OCI-LY7 (cell line): ENCODE measurements at regions not wholly inside any gene's neighbourhood (a gene's known extent, or its start where the extent isn't known, plus 50 kb on each side); places are given as distances from the start of the nearest gene placed in this dataset.

Experiments used
- BruUV-seq: library from RNA; stranded (reverse); fragments of 400-500 nt; replicated peaks from 2 replicates; lab custom pipeline; 2021; lab: Mats Ljungman, UMichigan
- CTCF ChIA-PET: fragments of 300-600 bp; sonication (Branson Sonifier 250); formaldehyde crosslinking; loops from one replicate; lab custom pipeline; 2022; ENCODE audit warnings: antibody characterized with exemption; ENCODE audit not compliant: unreplicated experiment; lab: Charles Lee
- POLR2A ChIA-PET: fragments of 300-600 bp; sonication (Branson Sonifier 250); formaldehyde crosslinking; loops from one replicate; lab custom pipeline; 2022; ENCODE audit warnings: antibody characterized with exemption; lab: Charles Lee
- DNase-seq: peaks from one replicate; pipeline ENCODE4 v3.0.0-alpha.2; 2015; ENCODE audit warnings: low spot score
- H2AFZ ChIP-seq: fragments of 200-600 bp; sonication (generic), shearing (Covaris generic); 2 replicates; pipeline ENCODE4 v1.6.1; 2014; ENCODE audit warnings: mild to moderate bottlenecking, antibody characterized with exemption, low read length, moderate library complexity
- H3K27ac ChIP-seq: fragments of 200-600 bp; sonication (generic); 2 replicates; pipeline ENCODE4 v1.5.1; 2014; ENCODE audit warnings: mixed run types, low read depth, mild to moderate bottlenecking, moderate library complexity, low read length, inconsistent platforms; ENCODE audit not compliant: poor library complexity, severe bottlenecking
- H3K36me3 ChIP-seq: fragments of 200-600 bp; sonication (generic); 2 replicates; pipeline ENCODE4 v1.6.1; 2014; ENCODE audit warnings: mild to moderate bottlenecking, antibody characterized with exemption, low read length, moderate library complexity, mixed read lengths; ENCODE audit not compliant: insufficient read depth
- H3K4me1 ChIP-seq: fragments of 200-600 bp; sonication (generic); 2 replicates; pipeline ENCODE4 v1.5.1; 2014; ENCODE audit warnings: mild to moderate bottlenecking, low read length; ENCODE audit not compliant: insufficient read depth, poor library complexity, severe bottlenecking
- H3K4me2 ChIP-seq: fragments of 200-600 bp; sonication (generic); 2 replicates; pipeline ENCODE4 v1.6.1; 2014; ENCODE audit warnings: mild to moderate bottlenecking, low read length
- H3K4me3 ChIP-seq: fragments of 200-600 bp; sonication (generic); 2 replicates; pipeline ENCODE4 v1.5.1; 2014; ENCODE audit warnings: mild to moderate bottlenecking, low read depth, low read length; ENCODE audit not compliant: poor library complexity, severe bottlenecking
- H3K79me2 ChIP-seq: fragments of 200-600 bp; sonication (generic); 2 replicates; pipeline ENCODE4 v1.6.1; 2016; ENCODE audit warnings: low read depth, mild to moderate bottlenecking, low read length, moderate library complexity, mixed read lengths; ENCODE audit not compliant: insufficient read depth
- H3K9me2 ChIP-seq: fragments of 200-600 bp; sonication (generic); 2 replicates; pipeline ENCODE4 v1.6.1; 2016; ENCODE audit warnings: mild to moderate bottlenecking, low read length, mixed read lengths; ENCODE audit not compliant: insufficient read depth
- H3K9me3 ChIP-seq: fragments of 200-600 bp; sonication (generic); 2 replicates; pipeline ENCODE4 v1.6.1; 2014; ENCODE audit warnings: mild to moderate bottlenecking, mixed run types, low read length, mixed read lengths
- H4K20me1 ChIP-seq: fragments of 200-600 bp; sonication (generic); 2 replicates; pipeline ENCODE4 v1.6.1; 2014; ENCODE audit warnings: mild to moderate bottlenecking, antibody characterized with exemption, low read length, moderate library complexity, mixed read lengths; ENCODE audit not compliant: insufficient read depth
- EZH2phosphoT487 ChIP-seq: fragments of 200-600 bp; sonication (generic); IDR thresholded peaks from 2 replicates; pipeline ENCODE4 v1.6.1; 2018; ENCODE audit warnings: low read depth, borderline replicate concordance, mild to moderate bottlenecking, mixed run types, antibody characterized with exemption, low read length, moderate library complexity, mixed read lengths
- intact Hi-C: fragments of 100-400 bp; cut with micrococcal nuclease; formaldehyde crosslinking; loops from one replicate; pipeline ENCODE4 v1.10.0; 2022; ENCODE audit not compliant: unreplicated experiment
- TF ChIP-seq, protein P1 (sequence below): fragments of 200-600 bp; sonication (generic); conservative IDR thresholded peaks from 2 replicates; pipeline ENCODE4 v1.5.1; 2014; ENCODE audit warnings: mild to moderate bottlenecking, antibody characterized with exemption, low read length, moderate library complexity, mixed read lengths

DNA sequence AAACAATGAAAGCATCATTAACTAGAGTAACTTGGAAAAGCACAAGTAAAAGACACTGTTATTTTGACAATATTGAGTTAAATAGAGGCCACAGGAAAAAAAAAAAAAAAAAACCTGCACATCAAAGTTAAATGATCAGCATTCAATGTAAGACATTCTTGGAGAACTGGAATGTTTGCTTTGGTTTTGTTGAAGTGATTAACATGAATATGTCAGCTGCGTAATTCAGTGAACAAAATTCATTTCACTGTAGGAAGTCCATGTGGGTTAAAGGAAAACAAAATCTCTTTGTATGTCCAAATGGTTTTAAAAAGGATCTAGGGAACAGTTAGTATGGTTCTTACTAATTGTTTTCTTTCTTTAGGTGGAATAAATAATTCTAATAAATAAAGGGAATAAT, 252.8 kb upstream of the CNTN6 start:
- Histone ChIP-seq H3K4me2 (no peak overlapping the region), H3K36me3 (no peaks in the 10 kb centered on the region), H3K9me3 (no peaks in the 10 kb centered on the region), H3K27ac (no peak overlapping the region), H2AFZ (no peak overlapping the region), H3K4me3 (no peak overlapping the region), H4K20me1 (no peaks in the 10 kb centered on the region), H3K79me2 (no peaks in the 10 kb centered on the region), H3K4me1 (no peaks in the 10 kb centered on the region), H3K9me2 (no peaks in the 10 kb centered on the region)
- BruUV-seq, result no TSS peak
- ChIA-PET CTCF (no interaction called here), POLR2A (interaction anchor here (0.7 to 1.2 kb wide), 2 partner anchors 20 to 178 kb away, joined by 3 to 7 read pairs; no protein-coding TSS in a partner anchor)
- intact Hi-C loops, result no loop called here
- no peak for TF ChIP-seq EZH2phosphoT487
- TF ChIP-seq, protein P1, sequence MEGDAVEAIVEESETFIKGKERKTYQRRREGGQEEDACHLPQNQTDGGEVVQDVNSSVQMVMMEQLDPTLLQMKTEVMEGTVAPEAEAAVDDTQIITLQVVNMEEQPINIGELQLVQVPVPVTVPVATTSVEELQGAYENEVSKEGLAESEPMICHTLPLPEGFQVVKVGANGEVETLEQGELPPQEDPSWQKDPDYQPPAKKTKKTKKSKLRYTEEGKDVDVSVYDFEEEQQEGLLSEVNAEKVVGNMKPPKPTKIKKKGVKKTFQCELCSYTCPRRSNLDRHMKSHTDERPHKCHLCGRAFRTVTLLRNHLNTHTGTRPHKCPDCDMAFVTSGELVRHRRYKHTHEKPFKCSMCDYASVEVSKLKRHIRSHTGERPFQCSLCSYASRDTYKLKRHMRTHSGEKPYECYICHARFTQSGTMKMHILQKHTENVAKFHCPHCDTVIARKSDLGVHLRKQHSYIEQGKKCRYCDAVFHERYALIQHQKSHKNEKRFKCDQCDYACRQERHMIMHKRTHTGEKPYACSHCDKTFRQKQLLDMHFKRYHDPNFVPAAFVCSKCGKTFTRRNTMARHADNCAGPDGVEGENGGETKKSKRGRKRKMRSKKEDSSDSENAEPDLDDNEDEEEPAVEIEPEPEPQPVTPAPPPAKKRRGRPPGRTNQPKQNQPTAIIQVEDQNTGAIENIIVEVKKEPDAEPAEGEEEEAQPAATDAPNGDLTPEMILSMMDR, result no peak
- no peak for DNase-seq

DNA sequence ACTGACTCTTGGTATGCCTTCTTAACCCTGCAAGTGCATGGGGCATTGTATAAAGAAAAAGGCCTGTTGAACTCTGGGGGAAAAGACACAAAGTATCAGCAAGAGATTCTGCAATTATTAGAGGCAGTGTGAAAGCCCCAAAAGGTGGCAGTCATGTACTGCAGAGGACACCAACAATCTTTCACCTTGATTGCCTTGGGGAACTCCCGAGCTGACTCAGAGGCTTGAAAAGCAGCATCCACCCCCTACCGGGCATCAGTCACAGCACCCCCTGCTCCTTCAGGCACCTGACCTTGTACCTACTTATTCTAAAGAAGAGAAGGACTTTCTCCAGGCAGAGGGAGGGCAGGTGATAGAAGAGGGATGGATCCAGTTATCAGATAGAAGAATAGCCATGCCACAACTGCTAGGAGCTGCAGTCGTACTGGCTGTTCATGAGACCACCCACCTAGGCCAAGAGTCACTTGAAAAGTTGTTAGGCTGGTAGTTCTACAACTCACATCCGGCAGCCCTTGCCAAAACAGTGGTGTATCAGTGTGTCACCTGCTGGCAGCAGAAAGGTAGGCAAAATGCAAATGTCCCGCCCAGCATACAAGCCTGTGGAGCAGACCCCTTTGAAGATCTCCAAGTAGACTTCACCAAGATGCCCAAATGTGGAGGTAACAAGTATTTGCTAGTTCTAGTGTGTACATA, 241.6 kb upstream of the CNTN6 start:
- POLR2A ChIA-PET, result interaction anchor here (0.8 kb wide), 1 partner anchor 13 kb away, joined by 5 read pairs; no protein-coding TSS in a partner anchor

More for the DNA sequence above, 241.6 kb upstream of the CNTN6 start:
- no peak for TF ChIP-seq EZH2phosphoT487
- TF ChIP-seq, protein P1, result no peak
- Histone ChIP-seq H3K4me2 (no peak overlapping the region), H3K4me3 (no peak overlapping the region), H3K9me3 (no peaks in the 10 kb centered on the region), H3K79me2 (no peaks in the 10 kb centered on the region), H3K27ac (no peak overlapping the region), H3K4me1 (no peaks in the 10 kb centered on the region), H3K9me2 (no peaks in the 10 kb centered on the region), H2AFZ (no peak overlapping the region), H3K36me3 (no peaks in the 10 kb centered on the region), H4K20me1 (no peaks in the 10 kb centered on the region)
- no TSS peak for BruUV-seq
- CTCF ChIA-PET, result no interaction called here
- intact Hi-C loops, result no loop called here
- no peak for DNase-seq
